ENCODE measurements at regions not wholly inside any gene's neighbourhood (a gene's known extent, or its start where the extent isn't known, plus 50 kb on each side); places are given as distances from the start of the nearest gene placed in this dataset.
"Not testable (repeated sequence)": the region's sequence is repeated elsewhere in the genome, so short reads cannot be mapped to it uniquely, and the experiment has no call there.

DNA sequence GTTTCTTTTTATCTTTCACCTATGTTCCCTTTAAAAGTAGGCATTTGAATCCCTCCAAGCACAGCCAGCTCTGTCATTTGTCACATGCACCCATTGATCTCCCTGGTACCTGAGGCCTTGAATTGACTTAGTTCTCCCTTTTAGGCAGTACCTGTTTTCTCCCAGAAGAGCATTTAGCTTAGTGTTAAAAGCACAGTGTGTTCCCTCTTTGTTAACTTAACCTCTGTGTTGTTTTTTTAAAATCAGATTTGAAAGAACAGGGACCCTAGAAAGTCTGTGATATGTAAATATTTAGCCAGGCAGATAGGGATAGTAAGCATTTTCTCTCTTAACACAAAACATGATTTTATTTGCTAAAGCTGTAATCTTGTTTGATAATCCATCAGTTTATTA lies 113.8 kb upstream of the SPATA31D4 start:
- DNase-seq: no peak

DNA sequence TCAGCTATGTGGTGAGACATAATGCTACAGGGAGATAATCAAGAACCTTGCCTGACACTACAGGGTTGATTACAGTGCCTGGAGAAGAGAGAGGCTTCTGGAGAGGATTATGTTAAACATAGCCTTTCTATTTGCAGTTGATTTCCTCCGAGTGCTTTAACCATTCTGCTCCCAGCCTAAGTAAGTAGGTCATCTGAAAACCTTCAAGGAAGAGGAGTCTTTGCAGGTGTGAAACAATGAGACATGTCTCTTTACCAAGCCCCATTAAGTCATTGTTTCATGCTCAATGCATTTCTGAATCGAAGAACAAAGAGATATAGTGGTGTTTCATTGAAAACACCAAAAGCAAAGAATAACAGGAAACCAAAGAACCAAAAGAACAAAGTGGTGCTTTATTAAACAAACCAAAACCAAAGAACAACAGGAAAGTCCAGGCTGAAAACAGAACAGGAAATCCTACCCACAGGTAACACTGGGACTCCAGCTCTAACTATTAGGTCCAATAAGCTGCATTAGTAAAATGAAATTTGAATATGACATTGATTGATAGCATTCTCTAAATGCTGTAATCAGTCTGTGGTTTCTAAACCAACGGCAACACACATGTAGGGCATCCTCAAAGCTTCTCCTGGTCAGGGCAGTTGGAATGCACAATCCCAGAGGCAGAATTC lies 113.3 kb upstream of the SPATA31D4 start:
- DNase-seq: no peak

DNA sequence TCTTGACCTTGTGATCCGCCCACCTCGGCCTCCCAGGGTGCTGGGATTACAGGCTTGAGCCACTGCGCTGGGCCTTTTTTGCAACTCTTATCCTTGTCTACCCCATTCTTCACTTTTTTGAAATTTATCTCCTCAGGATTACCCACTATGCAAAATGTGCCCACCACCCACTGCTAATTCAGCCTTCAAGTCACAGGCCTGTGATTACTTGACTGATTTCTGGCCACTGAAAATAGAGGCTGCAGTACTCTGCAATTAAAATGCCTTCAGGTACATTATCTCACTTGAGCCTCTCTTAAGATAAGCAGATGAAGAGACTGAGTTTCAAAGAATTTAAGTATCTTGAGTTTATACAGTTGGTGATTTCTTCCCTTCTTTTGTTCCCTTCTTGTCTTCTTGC lies 112.4 kb upstream of the SPATA31D4 start:
- no peak for DNase-seq

DNA sequence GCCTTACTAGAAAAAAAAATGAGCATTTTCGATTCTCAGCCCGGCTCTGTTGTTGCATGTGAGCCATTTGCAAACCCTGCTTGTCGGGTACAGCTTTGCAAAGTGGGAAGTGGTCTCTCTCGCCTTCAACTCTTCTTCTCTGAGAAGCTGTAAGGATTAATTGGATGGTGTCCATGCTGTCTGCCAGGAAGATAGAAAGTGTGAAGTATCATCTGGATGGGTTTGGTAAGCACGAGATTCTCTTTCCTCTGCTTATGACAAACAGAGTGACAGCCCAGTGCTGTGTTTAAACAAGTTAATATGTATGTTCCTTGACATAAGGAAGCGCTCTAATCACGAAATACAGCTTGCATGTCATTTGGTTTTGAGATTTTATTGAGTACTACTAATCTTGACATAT lies 109.1 kb upstream of the SPATA31D4 start:
- no peak for DNase-seq

DNA sequence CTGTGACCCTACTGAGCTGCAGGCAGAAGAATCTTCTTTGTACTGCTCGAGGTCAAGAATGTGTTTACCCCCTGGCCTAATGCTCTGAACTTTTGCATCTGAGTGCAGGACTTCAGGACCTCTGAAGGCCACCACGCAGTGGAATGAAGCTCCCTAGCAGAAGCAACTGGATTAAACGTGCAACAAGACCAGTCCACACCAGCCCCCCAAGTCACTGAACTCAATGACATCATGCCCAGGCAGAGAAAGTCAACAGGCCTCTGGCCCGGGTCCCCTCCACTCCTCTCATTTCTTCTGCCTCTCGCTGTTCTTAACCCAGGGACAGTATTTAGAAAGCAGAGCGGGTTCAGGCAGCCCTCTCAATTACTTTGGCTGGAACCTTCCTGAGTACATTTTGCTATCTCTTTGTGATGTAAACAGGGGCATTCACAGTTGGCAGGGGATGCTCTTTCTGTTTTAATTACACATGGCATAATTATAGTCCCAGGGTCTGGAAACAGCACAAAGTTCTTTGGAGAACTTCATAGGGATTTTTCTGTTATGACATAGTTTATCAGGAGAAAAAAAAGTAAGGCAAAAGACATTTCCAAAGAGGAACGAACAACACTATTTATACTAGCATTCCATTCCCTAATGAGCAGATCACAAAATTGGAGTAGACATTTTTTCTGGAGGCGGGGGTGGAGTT lies 108.2 kb upstream of the SPATA31D4 start:
- no peak for DNase-seq

DNA sequence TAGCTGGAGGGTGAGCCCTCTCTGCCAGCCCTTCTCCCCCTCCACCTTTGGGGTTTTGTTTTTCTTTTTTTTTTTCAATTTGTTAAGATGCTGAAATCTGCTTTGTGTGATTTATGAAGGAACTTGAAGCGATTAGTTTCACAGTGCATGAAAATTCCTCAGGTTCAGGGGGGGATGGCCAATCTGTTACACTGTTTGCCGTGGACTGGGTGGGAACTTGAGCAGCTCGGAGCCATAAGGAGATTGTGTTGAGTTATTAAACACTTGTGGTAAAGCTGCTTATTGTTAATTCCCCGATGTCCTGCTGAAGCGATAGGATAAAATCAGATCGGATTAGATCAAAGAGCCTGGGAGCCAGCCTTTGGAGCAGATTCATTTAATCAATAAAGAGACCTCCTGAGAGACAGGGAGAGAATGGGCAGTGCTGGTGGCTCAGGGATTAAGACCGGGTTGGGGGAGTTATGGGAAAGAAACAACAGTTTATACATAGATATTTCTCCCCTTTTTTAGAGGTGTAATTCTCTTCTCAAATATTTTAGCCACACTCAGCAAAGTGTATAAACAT lies 105.8 kb upstream of the SPATA31D4 start:
- no peak for DNase-seq

DNA sequence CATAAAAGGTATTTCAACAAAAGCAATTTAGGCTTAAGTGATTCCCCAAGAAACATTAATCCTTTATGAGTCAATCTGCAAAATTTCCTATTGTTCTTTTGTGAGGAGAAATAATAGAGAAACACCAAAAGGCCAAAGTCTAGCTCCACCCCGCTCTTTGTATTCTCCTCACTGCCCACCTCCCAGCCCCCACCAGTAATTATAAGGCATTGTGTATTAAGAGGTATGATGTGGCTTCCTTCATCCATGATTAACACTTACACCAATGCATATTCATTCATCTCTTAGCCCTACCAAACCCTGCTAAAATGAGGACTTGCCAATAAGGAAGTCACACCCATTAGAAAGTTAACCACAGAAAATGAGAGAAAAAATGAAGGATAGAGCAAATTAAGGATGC lies 105.3 kb upstream of the SPATA31D4 start:
- no peak for DNase-seq

DNA sequence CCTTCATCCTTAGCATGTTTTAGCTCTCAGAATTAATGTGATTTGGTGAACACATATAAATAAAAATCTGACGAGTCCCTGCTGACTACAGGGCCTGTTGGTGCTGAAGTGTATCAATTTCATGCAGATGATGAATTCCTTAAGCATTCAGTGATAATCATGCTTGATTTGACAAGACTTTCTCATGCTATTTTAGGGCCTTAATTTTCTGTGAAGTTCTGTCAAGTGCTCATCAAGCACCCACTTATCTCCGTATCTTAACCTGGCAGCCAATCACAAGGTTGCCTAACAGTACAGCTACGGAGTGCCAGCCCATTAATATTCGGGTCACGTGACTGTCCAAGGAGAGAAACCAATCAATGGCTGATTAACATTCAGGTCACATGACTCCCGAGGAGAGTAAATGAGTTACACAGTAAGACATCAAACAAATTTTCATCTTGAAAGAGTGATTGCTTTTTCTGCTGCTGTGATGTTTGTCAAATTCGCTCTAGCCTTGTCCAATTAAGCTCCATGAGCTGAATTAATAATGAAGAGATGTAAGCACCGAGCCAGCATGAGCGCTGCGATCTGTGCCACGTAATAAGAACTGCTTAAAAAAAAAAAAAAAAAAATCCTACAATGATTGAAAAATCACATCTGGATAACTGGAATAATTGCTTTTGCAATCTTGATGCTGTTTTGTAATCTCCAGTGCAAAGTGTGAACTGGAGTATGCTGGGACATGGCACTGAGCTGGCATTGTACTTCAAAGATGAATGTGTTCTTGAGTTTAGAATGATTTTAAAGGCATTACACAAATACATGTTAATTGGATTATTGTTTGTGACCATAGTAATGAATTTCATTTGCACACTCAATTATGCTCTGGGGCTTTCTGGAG lies 104.3 kb upstream of the SPATA31D4 start:
- peak; percentile 50 for DNase-seq

DNA sequence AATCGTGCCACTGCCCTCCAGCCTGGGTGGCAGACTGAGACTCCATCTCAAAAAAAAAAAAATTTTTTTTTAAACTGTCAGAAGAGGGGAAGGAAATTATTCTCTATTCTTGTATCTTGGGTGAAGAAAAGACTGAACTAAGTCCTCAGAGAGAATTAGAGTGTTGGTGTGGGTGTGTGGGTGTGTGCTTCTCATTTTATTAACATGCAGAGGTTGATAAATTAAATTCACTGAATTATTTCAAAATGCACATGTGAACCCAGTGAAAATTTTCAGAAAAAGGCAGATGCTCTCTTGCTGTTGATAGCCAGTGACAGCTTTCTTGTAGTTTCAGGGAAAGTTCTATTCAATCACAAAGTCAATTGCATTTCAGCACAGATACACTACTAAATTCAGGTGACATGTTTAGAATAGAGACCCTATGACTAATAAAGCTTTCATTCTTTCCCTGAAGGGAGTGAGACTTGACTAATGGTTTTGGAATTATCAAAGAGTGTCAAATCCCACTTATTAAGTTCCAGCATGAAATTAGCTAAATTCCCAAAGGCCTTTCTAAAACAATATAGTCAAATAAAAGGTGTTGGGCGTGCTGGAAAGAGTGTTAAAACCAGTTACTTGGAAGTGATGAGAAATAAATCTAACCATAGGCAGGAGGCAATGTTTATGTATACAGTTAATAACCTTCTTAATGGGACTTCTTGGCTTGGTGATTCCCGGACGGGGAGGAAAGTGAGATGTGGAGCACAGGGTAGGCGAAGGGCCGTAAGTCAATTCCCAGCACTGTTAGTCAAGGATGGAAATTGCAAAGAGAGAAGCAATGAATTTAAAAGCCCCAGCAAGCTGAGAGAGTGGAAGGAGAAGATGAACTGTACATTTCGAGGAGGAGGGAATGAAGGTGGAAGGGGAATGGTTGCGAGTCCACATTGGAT lies 103.2 kb upstream of the SPATA31D4 start:
- DNase-seq: no peak

DNA sequence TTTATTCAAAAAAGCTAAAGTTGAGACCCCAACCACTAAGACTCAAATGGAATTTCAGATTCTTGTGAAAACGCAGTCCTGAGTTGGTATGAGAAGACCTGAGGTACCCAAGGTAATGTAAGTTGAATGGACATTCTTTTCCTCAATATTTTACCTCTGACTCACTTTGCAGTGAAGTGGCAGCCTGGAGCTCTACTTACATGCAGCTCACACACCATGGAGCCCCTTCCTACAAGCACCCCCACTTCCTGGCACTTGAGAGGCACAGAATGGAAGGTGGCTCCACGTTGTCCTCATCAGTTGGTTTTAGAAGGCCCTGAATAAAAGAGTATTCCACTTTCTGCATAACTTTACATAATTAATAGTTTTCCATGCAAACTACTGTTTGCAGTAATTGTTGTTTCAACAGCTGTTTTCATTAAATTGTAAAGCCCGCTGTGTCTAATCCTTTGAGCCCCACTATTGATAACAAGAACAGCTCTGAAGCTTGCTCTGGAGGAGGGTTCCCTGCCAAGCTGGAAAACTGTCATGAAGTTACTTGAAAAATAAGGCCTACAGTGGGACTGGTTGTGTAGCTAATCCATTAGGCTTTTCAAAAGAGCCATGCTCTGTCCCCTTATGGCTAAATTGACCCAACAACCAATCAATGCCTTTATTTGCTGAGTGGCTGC lies 102.2 kb upstream of the SPATA31D4 start:
- DNase-seq: no peak

DNA sequence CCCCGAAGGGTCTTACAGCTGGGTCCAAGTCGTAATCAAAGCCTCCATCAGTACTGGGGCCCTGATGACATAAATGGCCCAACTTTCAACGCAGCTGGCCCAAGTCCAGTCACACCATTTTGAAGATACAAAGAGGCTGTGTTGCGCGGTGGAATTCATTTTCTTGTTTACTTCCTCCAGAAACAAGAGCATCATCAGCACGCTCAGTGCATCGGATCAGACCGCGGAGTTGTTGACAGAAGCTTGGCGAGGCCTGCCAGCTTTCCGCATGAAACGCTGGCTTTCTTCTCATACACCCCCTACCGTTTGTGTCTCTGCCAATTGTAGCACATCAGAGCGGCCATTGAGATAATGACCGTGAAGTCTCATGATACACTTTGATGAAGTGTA lies 101.7 kb upstream of the SPATA31D4 start:
- DNase-seq: peak; percentile 97

DNA sequence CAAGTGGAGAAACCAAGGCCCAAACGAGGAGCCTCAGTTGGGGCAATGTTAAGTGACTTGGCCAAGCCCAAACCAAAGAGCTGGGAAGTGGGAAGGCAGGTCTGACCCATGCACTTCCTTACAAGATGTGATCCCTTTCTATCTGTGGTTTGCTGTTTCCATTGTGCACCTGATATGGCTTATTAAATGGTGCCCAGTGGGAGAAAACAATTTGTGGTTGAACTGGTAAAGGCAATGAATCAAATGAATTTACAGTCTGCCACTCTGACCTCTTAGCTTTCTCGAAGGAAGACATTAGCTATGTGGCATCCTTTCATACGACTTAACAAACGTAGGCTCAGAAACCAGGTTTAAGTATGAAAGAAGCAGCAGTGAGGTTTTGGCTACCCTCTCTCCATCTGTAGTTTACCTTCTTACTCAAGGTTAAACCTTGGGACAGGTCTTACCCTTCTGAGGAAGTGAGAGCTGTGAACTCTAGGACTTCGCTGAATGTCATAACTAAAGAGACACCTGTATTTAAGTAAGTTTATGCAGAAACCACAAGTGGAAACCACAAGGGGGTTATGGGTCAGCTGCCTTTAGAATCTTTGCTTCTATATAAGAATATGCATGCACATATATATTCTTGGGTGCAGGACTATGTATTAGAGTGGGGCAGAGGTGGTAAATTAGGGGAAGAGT lies 100.5 kb upstream of the SPATA31D4 start:
- DNase-seq: no peak

DNA sequence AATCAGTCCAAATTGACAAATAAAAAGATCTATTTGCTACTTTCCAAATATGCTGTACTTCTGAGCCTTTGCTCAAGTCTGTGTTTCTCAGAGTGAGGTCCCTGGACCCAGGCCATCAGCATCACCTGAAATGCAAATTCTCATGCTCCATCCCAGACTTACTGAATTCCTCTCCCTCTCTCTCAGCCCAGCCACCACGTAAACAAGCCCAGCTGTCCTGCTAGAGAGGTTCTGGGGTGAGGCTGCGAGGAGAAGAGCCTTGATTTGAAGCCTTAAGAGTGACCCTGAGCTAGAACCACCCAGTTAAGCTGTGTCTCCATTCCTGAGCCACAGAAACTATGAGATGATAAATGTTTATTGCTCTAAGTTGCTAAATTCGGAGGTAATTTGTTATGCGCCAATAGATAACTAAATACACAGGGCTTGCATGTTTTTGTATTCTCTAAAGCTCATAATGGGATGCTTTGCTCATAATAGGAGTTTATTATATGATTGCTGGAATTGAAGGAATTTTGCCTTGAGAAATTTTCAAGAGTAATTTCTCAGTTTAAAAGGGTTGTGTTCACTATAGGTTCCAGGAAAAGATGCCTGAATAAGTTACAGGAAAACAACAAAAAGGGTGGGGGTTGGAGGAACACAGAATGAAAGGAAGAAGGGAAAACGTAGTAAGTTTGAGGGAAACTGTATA lies 98.9 kb upstream of the SPATA31D4 start:
- DNase-seq: peak; percentile 52

DNA sequence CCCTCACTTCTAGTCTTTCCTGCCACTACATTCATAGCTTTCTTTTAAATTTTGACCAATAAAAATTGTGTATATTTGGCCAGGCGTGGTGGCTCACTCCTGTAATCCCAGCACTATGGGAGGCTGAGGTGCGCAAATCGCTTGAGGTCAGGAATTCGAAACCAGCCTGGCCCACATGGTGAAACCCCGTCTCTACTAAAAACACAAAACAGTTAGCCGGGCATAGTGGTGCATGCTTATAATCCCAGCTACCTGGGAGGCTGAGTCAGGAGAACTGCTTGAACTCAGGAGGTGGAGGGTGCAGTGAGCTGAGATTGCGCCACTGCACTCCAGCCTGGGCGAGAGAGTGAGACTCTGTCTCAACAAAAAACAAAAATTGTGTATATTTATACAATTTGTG lies 97.8 kb upstream of the SPATA31D4 start:
- DNase-seq: not testable (repeated sequence)

DNA sequence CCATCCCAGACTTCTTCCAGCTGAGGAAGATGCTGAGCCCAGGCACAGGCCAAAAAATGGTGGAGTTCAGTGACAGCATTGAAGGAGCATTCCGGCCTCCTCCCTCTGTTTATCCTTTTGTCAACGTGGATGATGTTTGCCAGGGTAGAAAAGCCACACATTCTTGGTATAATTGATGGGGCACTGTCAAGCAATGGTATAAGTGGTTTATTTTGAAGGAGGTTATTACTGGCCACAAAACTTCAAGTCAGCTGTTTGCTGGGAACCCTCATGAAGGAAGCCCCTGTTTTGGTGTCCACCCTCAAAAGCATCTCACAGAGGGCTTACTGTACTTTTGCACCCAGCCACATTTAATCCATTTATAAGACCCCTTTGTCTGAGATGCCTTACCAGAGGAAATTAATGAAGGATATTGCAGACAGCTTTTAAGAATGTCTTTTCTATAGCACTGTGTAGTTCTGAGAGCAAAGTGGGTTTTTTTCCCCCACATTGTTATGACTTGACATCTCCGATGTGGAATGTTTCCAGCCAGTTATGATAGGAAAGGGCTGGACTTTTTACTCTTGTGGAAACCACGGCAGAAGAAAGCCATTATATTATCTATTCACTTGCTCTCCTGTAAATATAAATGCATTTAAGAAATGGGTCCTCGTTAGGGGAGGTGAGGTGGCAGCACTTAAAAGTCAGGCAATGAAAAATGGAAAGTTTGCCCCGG lies 95.5 kb upstream of the SPATA31D4 start:
- peak; percentile 50 for DNase-seq

DNA sequence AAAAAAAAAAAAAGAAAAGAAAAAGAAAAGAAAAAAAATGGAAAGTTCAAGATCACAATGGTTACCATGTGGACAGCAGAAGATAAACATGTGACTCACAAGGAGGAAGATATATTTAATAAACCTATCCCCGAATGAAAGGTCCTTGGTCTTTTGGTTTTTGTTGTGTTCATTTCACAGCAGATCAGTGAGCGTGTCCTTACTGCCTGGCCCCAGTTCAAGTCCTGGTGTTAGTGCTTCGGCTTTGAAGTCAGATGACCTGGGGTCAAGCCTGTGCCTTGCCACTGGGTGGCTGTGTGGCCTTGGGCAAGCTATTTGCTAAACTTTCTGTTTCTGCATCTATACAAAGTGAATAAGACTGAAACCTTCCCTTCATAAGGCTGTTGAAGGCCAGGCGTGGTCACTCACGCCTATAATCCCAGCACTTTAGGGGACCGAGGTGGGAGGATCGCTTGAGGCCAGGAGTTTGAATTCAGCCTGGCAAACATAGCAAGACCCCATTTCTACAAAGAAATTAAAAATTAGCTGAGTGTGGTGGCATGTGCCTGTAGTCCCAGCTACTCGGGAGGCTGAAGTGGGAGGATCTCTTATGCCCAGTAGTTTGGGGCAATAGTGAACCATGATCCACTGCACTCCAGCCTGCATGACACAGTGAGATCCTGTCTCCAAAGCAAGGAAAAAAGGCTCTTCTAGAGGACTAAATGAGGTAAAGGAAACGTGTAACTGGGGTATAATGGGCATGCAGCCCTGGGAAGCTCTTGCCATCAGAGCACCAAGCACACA lies 94.5 kb upstream of the SPATA31D4 start:
- DNase-seq: no peak

DNA sequence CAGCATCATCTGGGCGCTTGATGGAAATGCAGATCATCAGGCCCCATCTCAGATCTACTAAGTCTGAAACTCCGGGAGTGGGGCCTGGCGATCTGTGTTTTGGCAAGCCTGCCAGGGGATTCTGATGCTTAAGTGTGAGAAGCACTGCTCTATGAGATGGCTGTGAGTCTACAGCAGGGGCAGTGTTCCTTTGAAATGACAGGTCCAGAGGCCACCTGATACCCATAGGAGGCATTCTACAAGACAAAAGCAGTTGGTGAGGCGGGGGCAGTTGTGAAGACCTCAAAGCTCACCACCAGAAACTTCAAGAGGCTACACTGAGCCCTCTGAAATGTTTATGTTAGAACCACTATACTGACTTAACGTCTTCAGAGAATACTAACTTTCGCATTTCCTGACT lies 86.9 kb upstream of the SPATA31D4 start:
- no peak for DNase-seq

DNA sequence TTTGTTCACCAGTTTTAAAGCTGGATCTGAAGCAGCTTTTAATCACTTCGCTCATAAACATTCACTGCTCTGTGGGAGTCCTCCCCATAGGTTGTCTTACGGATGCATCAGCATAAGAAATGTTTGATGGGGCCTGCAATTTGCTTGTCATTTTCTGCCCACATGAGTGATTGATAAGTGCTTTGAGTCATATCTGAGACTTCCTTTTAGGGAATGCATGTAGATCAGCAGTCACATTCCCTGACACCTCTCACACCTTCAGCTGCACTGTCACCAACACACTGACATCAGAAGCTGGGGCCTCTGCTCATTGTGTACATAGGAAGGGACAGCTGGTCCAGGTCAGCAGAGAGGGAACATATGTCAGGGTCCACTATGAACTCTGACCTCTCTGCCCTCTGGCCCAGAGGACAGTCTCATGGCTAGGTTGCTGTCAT lies 84.1 kb upstream of the SPATA31D4 start:
- DNase-seq: no peak

Measured in tongue (tissue), 1 donor.